NCI-H2081 treated with DMSO at 0.1 percent for 48 hours (cell line): ENCODE measurements at regions not wholly inside any gene's neighbourhood (a gene's known extent, or its start where the extent isn't known, plus 50 kb on each side); places are given as distances from the start of the nearest gene placed in this dataset.
"Not testable (repeated sequence)": the region's sequence is repeated elsewhere in the genome, so short reads cannot be mapped to it uniquely, and the experiment has no call there.

Experiments used
- DNase-seq: peaks from one replicate; lab custom pipeline; 2025; lab: John Stamatoyannopoulos, UW

DNA sequence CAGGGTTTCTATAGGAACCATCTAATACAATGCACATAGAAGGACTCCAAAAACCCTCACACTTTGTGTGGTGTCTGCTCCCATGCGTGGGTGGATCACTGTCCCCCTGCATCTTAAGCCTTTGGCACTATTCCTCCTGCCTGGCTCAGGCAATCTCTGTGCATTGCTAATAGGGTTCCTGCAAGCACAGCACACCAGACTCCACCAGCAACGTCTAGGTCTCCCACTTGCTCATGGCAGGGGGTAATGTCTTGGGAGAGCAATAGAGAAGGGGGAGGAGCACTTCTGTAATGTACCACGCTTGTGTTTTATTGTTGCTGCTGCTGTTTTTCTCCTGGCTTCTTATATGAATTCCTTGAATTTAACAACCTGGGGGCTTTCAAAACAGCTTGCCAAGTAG, 182.6 kb upstream of the GLRA1 start:
- no peak for DNase-seq

DNA sequence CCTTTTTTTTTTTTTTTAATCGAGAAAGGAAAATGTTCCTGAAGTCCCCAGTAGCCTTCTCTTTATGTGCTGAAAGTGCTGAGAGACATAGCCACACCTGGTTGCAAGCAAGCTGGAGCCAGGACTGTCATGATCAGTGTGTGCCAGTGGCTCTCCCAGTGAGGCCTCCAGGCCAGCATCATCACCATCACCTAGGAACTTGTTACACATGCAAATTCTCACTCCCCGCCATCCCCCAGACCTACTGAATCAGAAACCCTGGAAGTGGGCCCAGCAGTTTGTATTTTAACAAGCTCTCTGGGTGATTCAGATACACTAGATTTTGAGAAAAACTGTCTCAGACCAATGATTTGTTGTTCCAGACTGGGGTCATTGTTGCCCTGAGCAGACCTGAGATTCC, 181.9 kb upstream of the GLRA1 start:
- DNase-seq, result no peak

DNA sequence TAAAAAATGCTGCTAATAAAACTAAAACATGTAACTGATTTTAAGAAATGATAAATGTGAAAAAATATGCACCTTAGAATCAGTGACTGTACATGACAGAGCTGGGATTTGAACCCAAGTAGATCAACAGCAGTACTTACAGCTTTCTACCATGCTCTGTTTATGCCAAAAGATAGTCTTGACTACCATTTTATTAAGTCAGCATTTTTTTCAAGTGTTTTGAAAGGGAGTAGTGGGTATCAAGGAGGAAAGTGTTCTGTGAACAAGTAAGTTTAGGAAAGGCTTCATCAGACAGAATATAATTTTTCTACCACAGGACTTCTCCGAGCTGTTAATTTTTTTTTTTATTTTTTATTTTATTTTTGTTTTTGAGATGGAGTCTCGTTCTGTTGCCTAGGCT, 180.4 kb upstream of the GLRA1 start:
- no peak for DNase-seq

DNA sequence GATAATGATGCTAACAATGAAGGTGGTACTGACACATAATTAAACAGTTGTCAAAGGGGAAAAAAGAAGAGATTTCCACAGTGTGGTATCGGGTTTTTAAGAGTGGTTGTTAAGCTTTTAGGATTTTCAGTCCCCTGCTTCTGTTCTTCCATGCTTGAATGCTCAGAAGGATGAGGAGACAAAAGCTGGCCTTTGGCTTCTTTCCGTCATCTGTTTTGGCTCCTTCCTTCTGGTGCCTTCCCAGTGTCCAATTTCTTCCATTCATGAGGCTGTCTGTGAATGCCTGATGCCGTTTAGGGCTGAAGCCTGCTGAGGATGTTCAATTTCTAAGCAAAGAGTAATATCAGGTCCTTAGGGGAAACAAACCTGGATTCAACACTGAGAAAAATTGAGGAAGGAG, 179.6 kb upstream of the GLRA1 start:
- DNase-seq, result no peak

DNA sequence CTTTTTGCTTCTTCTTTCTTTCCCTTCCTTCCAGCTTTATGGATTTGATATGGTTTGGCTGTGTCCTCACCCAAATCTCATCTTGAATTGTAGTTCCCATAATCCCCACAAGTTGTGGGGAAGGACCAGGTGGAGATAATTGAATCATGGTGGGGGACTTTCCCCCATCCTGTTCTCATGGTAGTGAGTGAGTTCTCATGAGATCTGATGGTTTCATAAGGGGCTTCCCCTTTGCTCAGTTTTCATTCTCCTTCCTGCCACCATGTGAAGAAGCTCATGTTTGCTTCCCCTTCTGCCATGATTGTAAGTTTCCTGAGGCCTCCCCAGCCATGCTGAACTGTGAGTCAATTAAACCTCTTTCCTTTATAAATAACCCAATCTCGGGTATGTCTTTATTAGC, 178.3 kb upstream of the GLRA1 start:
- DNase-seq, result not testable (repeated sequence)

DNA sequence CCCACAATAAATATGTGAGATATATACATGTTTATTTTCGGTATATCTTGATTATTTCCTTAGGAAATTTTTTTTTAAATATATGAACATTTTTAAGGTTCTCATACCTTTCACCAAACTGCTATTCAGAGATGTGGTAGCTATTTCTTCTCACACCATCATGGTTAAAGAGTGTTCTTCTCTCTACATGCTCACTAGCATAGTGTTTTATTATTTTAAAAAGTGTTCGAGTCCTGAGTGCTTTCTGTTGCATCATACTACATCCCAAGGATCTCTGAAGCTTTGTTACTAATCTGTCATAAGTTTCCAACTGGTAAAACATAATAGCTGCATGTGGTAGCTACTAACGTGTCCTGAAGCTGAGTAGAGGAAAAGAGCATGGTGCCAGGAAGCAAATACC, 177.4 kb upstream of the GLRA1 start:
- DNase-seq, result no peak

DNA sequence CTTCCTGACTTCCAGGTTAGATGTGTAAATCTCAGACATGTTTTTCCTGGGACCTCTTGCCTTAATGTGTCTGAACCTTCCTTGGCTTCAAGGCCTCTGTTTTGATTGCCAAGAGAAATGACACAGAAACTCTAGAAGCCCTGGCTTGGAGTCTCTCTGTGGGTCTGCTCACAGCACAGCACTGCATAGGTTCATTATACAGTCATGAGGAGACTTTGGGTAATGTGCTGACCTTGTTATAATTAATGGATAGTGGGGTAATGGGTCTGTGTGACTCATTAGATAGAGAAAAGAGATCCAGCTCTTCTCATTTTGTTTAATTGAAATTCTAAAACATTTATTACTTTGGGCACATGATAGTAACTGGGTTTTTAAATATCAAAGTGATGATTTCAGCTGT, 175.8 kb upstream of the GLRA1 start:
- DNase-seq, result no peak

DNA sequence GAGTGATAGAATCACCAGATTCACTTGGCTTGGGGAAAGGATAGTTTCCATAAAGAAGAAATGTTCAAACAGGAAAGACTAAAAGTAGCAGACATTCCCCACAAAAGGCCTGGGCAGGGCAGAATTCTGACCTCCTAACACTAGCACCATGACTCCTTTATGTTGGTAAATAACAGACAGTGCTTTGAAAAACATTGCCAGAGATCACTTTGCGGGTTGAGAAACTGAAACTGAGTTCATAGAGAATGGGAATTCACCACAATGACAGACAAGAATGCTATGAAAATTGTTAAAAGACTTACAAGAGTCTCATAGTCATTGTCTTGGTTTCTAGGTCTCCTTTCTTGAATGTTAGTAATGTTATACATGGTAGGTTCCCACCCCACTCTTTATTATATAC, 172.5 kb upstream of the GLRA1 start:
- DNase-seq, result no peak

DNA sequence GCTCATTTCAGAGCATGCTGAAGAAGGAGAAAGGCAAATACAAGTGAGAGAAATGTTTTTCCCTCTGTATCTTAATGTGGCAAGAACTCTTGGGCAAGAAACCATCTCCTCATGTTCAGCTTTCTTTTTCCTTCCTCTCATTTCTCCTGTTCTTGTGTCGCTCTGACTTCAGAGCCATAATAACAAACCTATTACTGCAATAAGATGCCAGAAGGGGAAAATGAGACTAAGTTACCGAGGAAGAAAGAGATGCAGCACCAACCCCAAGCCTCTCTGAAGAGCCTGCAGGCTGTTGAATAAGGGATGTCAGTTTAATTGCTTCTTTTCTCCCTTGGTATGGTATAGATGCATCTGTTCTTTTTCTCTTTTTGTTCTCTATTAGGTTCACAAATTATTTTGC, 170.1 kb upstream of the GLRA1 start:
- no peak for DNase-seq

DNA sequence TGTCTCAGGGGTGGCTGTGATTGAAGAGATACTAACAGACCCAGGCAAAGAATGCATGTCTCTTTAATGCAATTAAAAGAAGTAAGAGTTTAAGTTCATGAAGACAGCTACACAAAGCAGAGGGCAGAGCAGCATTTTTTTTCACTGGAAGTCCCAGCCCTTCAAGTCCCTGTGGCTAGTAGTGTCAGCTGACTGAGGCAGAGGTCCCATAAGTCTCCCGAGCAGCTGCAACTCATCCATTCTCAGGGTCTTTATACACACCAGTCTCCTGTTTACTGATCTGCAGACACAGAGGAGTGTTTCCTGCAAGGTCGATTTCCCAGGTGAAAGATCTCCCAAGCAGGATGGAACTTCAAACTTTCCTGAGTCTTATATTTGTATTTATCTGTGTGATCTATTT, 169.4 kb upstream of the GLRA1 start:
- DNase-seq, result no peak

DNA sequence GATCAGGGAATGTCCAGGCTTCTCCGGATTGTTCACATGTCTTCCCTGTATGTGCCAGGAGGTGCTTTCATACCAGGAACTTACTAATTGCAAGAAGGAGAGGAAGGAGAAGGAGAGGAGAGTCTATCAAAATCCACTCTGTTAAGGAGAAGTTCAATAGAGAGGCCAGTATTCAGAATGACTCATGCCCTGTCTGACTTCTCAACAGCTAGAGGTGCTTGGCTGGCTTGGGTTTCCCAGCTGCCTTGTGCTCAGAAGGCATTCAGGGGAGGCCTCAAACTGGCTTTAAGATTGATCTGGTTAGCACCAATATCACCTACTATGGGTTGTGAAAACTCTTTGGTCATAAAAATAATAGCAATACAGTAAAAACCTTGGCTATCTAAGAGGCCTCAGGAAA, 167.9 kb upstream of the GLRA1 start:
- no peak for DNase-seq

DNA sequence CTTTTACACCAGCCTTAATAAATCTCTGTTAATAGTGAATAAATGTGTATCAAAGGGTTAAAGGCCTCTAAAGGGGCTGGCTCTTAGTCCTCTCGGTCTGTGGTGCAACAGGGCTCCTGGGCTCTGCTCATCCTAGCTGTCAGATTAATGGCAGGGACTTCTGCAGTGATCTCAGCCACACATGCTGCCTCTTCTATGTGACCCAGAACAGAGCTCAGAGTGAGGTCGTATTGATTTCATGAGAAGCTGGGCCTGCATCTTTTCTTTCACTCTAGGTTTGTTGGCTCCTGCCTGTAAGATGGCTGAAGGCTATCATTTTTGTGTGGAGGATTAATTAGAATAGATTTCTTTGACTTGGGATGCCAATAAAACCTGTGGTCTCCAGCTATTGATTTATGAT, 165.0 kb upstream of the GLRA1 start:
- no peak for DNase-seq

DNA sequence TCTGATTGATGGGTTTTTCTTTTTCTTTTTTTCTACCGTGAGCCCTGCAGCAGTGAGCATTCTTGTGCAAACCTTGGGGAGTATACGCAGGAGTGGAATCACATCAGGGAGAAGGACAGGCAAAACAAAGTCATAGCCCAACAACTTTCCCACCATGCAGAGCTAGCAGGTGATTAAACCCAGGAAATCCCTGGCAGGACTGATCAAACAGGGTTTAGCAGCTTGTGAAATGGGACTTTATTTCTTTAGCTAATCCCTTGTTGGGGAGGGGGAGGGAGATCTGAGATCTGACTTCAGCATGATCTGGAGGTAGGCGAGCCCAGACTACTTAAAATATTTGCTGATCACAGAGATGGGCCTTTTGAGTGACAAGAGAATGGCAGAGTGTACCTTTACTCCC, 162.0 kb upstream of the GLRA1 start:
- DNase-seq, result no peak

DNA sequence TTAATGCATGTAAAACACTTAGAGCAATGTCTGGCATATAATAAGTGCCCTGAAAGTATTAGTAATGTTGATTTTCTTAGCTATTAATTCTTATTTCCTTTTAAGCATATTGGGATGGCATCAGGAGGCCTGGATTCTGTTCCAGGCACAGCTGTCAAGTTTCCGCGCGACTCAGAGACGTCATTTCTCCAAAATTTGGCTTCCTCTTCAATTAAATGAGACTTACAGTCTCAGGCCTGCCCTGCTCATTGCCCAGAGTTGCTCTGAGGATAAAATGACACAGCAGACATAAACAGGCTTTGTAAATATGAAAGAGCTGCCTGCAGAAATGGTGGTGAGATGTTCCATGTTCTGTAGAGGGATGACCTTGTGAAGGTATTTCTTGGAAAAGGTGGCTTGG, 159.8 kb upstream of the GLRA1 start:
- DNase-seq, result no peak

DNA sequence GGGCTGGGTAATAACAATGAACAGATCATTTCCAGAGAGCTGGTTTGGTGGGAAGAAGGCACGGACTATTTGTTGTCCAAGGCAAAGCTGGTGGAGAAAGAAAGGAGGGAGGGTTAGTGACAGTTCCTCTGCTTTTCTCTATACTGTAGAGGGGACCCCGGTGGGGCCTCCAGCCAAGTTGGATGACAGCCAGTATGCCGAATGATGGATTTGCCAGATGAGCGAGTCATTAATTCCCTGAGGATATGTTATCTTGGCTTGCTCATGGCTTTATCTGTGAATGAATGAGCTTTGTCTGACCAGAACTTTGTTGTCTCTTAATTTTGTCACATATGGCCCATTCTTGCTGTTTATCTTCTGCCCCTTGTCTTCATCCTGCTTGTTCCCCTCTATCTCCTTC, 158.6 kb upstream of the GLRA1 start:
- DNase-seq, result no peak

DNA sequence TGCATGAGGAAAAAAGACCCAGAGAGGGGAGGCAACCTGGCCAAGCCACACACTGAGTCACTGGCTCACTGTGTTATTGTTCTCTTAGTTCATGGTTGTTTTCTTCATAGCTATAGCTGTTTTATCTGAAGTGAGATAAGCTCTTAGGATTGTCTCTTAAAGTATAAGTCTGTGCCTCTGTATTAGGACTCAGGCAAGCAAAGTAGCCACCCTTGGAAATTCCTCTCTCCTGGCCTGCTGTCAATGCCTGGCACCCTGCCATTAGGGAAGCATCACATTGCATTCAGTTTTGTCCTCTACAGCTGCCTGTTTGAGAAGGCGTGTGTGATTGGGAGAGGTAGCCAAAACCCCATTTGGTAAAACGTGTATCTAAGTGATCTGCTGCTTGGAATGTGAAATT, 147.4 kb upstream of the GLRA1 start:
- no peak for DNase-seq

DNA sequence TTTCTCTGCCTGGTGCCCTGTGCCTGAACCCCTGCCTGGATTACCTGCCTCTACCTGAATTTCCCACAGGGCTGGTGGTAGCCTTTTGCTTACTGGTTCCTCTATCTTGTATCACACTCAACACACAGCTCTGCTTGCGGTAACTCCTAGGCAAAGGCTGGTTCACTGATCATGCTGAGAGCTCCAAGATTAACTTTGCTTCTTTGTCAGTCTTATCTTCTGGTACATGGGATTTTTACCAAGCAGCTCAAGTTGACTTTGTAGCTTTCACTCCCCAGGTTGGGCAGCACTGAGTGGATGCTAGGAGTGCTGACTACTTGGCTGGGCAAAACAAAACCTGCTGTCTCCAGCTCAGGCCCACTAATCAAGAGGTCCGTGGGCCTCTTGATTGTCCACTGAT, 145.9 kb upstream of the GLRA1 start:
- DNase-seq, result no peak

DNA sequence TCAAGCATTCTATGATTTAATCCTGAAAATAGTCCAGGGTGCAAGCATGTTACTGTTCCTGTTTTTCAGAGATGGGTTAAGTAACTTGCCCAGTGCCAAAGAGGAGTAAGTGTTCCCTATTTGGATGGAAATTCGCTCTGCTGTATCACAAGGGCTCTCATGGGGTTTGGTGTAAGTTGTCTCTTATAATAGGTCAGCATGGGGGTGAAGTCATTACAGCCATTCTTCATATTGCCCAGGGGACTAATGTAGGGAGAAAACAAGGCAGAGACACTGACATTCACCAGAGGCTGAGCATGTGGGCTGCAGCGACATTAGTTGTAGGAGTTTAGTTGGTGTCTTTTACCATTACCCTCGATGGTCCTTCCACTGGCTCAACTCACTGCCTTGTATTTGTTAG, 142.1 kb upstream of the GLRA1 start:
- no peak for DNase-seq

DNA sequence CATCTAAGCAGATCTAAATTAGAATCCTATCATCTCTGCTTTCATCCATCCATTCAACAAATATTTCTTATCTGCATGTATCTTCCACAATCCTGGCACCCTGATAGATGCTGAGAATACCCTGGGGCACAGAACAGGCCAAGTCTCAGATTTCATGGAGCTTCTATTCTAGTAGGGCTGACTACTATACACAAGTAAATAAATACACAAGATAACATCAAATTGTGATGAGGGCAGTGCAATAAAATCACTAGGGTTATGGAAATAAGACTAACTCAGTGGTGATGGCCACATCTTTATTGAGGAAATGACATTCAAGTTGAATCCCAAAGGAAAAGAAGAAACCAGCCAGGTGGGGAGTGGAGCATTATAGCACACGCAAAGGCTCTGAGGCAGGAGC, 138.4 kb upstream of the GLRA1 start:
- DNase-seq, result no peak

DNA sequence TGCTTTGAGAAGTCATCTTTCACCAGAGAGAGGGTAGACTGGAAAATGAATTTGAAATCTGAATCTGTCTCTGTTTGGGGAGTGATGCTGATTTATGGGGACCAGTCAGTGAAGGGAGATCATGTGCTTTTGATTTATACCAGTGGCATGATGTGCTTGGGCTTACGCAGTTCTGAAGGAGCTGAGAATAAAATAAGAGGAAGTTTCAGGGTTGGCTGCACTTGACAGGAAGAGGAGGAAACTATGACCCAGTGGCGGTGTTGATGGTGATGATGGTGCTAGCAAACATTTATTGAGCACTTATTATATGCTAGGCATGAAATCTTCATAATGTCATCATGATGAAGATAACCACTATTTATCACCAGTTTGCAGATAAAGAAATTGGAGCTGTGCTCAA, 136.4 kb upstream of the GLRA1 start:
- no peak for DNase-seq

DNA sequence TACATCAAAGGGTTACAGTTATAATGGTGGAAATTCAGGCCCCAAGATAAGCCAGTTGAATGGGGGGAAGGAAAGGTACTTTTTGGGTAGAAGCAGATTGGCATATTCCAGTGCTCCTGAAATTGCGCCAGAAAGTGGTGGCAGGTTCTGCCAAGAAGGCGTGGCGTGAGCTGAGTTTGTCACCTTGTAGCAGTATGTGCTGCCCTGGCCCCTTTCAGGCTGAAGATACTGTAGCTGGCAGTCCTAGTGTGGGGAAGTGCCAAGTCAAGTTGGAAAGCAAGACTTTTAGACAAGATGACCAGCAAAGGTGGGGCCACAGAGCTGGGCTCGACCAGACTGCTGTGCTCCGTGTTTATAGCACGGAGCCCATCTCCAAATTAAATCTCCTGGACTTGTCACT, 133.6 kb upstream of the GLRA1 start:
- DNase-seq, result no peak

DNA sequence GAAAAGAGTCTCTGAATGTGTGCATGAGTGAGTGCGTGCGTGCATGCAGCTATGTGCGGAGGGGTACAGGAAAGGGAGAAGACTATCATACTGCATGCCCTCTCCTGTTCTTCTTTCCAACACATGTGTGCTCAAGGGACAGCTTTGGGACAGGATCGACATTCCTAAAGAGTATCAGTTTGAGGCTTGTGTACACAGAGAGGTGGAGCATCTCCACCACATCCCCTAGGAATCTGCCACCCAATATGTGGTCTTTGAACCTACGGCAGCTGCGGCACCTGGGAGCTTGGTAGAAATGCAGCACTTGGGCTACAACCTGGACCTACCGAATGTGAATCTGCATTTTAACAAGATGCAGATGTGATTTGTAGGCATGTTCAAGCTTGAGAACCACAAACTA, 132.3 kb upstream of the GLRA1 start:
- no peak for DNase-seq

DNA sequence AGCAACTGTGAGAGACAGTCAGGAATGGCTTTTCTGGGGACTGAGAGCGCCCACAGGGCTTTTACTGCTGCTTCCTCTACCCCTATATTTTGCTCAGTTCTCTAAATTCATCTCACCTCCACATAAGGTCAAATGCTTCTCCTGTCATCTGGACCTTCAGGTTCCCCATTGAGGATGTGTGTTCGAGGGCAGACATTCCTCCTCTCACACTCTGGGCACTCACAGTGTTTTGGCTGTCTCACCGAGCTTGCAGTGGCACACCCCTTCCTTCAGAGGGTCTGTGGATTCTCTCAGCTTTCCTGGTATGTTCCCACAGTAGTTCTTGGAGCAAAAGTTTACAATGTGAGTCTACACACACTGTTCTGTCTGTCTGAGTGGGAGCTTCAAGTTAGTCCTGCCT, 127.8 kb upstream of the GLRA1 start:
- no peak for DNase-seq

DNA sequence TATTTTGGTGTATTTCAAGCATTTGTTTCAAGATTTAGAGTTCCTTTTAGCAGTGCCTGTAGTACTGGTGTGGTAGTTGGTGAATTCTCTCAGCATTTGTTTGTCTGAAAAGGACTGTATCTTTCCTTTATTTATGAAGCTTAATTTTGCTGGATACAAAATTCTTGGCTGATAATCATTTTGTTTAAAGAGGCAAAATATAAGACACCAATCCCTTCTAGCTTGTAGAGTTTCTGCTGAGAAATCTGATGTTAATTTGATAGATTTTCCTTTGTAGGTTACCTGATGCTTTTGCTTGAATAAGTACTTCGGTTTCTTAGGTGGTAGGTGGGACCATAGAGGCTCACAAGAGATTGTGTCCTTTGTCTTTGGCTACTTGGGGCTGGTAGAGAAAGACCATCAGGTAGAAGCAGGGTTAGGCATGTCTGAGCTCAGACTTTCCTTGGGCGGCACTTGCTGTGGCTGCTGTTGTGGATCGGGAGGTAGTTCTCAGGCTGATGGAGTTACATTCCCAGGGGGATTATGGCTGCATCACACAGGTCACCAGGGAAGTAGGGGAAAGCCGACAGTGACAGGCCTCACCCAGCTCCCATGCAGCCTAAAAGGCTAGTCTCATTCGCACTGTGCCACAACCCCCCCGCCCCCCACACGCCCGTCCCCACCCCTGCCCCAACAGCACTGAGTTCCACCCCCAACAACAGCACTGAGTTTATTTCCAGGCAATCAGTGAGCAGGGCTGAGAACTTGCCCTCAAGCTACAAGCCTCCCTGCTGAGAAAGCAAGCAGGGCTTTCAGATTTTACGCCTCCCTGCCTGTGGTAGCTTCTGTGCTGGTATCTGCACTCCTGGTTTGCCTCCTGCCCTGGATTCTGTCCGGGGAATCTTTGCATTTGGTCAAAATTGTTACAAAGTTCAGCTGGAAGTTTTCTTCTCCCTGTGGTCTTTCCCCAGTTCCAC, 127.1 kb upstream of the GLRA1 start:
- DNase-seq, result no peak
